HepG2 (cell line): ENCODE measurements at regions not wholly inside any gene's neighbourhood (a gene's known extent, or its start where the extent isn't known, plus 50 kb on each side); places are given as distances from the start of the nearest gene placed in this dataset.

Source experiments
- ATAC-seq: fragments of 200-7000 bp; cut with Tn5 transposase; 3 replicates; pipeline ENCODE4 v1.9.1; 2020; ENCODE audit warnings: mild to moderate bottlenecking, moderate library complexity
- BruUV-seq: library from RNA; stranded (reverse); fragments of 400-500 nt; replicated peaks from 2 replicates; lab custom pipeline; 2021; lab: Mats Ljungman, UMichigan
- CTCF ChIA-PET: fragments of 300-600 bp; formaldehyde crosslinking; extraction: SDS; loops from one replicate; lab custom pipeline; 2021; ENCODE audit warnings: low total read pairs, inconsistent platforms, low intra/inter-chr PET ratio; lab: Yijun Ruan, JAX
- POLR2A ChIA-PET: fragments of 350-600 bp; sonication (Branson Sonifier 250); formaldehyde crosslinking; loops from one replicate; lab custom pipeline; 2020; ENCODE audit warnings: antibody characterized with exemption, inconsistent platforms; lab: Yijun Ruan, JAX
- DNase-seq: peaks from one replicate; pipeline ENCODE4 v3.0.0-alpha.2; 2015; ENCODE audit warnings: low spot score
- FAIRE-seq: peaks from 3 replicates; lab custom pipeline; 2011; peaks lifted over from hg19 to GRCh38; lab: Jason Lieb, UNC
- H2AFZ ChIP-seq: one replicate; pipeline ENCODE4 v1.6.1; 2011; ENCODE audit warnings: low read length, inconsistent platforms
- H3K27ac ChIP-seq: fragments of 300-600 bp; 3 replicates; pipeline ENCODE4 v1.8.0; 2011; ENCODE audit warnings: mixed run types, mild to moderate bottlenecking, mixed read lengths, low read length, inconsistent platforms; ENCODE audit not compliant: insufficient read depth; ENCODE audit errors: extremely low read length
- H3K27me3 ChIP-seq, 2 experiments: fragments of 200-600 bp in 1 of 2; 2 replicates in 1 of 2; 3 replicates in 1 of 2; pipeline versions ENCODE4 v1.6.0 to v1.8.0; 2011; ENCODE audit warnings: low read length in 2 of 2, mild to moderate bottlenecking in 2 of 2, moderate library complexity in 2 of 2, inconsistent platforms in 1 of 2; ENCODE audit not compliant: insufficient read depth in 2 of 2, control insufficient read depth in 1 of 2
- H3K36me3 ChIP-seq, 2 experiments: fragments of 200-600 bp in 1 of 2; replicated peaks in 1 of 2; 2 replicates in 1 of 2; 3 replicates in 1 of 2; pipeline versions ENCODE4 v1.5.1 to v1.8.0; 2011; ENCODE audit warnings: low read length in 2 of 2, inconsistent platforms in 1 of 2; ENCODE audit not compliant: insufficient read depth in 2 of 2, control insufficient read depth in 1 of 2
- H3K4me1 ChIP-seq: 2 replicates; pipeline ENCODE4 v1.5.1; 2012; ENCODE audit warnings: low read length, inconsistent platforms; ENCODE audit not compliant: insufficient read depth
- H3K4me2 ChIP-seq: 2 replicates; pipeline ENCODE4 v1.6.0; 2011; ENCODE audit warnings: low read depth, low read length, inconsistent platforms
- H3K4me3 ChIP-seq, 3 experiments: fragments of 200-600 bp in 1 of 3; sonication (generic), shearing (Covaris generic) in 1 of 3; replicated peaks in 1 of 3; 2 replicates each; pipeline ENCODE4 v1.5.1; 2011 to 2016; ENCODE audit warnings: low read length in 3 of 3, inconsistent platforms in 2 of 3, low read depth in 2 of 3, mild to moderate bottlenecking in 2 of 3, control low read depth in 1 of 3, mixed read lengths in 1 of 3; ENCODE audit not compliant: insufficient read depth in 1 of 3
- H3K79me2 ChIP-seq: one replicate; pipeline ENCODE4 v1.6.1; 2011; ENCODE audit warnings: low read length, inconsistent platforms; ENCODE audit not compliant: insufficient read depth
- H3K9ac ChIP-seq: 2 replicates; pipeline ENCODE4 v1.6.0; 2011; ENCODE audit warnings: mild to moderate bottlenecking, low read depth, low read length, inconsistent platforms; ENCODE audit not compliant: insufficient read depth
- H3K9me3 ChIP-seq: 2 replicates; pipeline ENCODE4 v1.5.1; 2012; ENCODE audit warnings: mild to moderate bottlenecking, low read length
- H4K20me1 ChIP-seq: 2 replicates; pipeline ENCODE4 v1.6.0; 2011; ENCODE audit warnings: inconsistent platforms, mild to moderate bottlenecking, low read length, moderate library complexity; ENCODE audit not compliant: insufficient read depth
- AKAP8 ChIP-seq: sonication (generic); formaldehyde crosslinking; IDR thresholded peaks from 2 replicates; pipeline ENCODE4 v1.5.1; 2020; ENCODE audit warnings: mild to moderate bottlenecking, missing genetic modification reagents
- BCL6 ChIP-seq: IDR thresholded peaks from 2 replicates; pipeline ENCODE4 v1.6.1; 2016; ENCODE audit warnings: missing genetic modification reagents, missing compliant biosample characterization
- CEBPG ChIP-seq: IDR thresholded peaks from 2 replicates; pipeline ENCODE4 v1.6.1; 2016
- JUND ChIP-seq: sonication (generic); formaldehyde crosslinking; IDR thresholded peaks from 2 replicates; pipeline ENCODE4 v1.8.0; 2022; ENCODE audit warnings: mild to moderate bottlenecking, missing genetic modification reagents
- KAT2B ChIP-seq: fragments of 150-350 bp; IDR thresholded peaks from 2 replicates; pipeline ENCODE4 v1.6.1; 2014; ENCODE audit warnings: low read depth, low read length, borderline replicate concordance
- RBM39 ChIP-seq: fragments of 200-400 bp; formaldehyde crosslinking; IDR thresholded peaks from one replicate; pipeline ENCODE4 v1.6.1; 2018; ENCODE audit warnings: antibody characterized with exemption, mild to moderate bottlenecking, low read depth, low read length; ENCODE audit not compliant: poor library complexity, severe bottlenecking
- ZNF207 ChIP-seq: fragments of 450-650 bp; IDR thresholded peaks from 2 replicates; pipeline ENCODE4 v1.6.1; 2016; ENCODE audit warnings: antibody characterized with exemption, borderline replicate concordance
- ZNF225 ChIP-seq: sonication (generic); formaldehyde crosslinking; IDR thresholded peaks from 2 replicates; pipeline ENCODE4 v1.4.0; 2020; ENCODE audit warnings: mild to moderate bottlenecking, missing genetic modification reagents
- ZNF235 ChIP-seq: sonication (generic); formaldehyde crosslinking; IDR thresholded peaks from 2 replicates; pipeline ENCODE4 v1.8.1; 2023; ENCODE audit warnings: mild to moderate bottlenecking, missing genetic modification reagents, borderline replicate concordance
- ZNF496 ChIP-seq: sonication (generic); formaldehyde crosslinking; IDR thresholded peaks from 2 replicates; pipeline ENCODE4 v1.8.1; 2023; ENCODE audit warnings: mild to moderate bottlenecking, moderate library complexity, missing genetic modification reagents; ENCODE audit not compliant: insufficient replicate concordance
- ZNF569 ChIP-seq: sonication (generic); formaldehyde crosslinking; IDR thresholded peaks from 2 replicates; pipeline ENCODE4 v1.5.0; 2020; ENCODE audit warnings: mild to moderate bottlenecking, missing genetic modification reagents, moderate library complexity, borderline replicate concordance
- ZNF781 ChIP-seq: sonication (generic); formaldehyde crosslinking; IDR thresholded peaks from 2 replicates; pipeline ENCODE4 v1.5.1; 2020; ENCODE audit warnings: borderline replicate concordance, mild to moderate bottlenecking, missing genetic modification reagents; ENCODE audit errors: not compliant biosample characterization
- WGBS: methylation state at CpG from one replicate; pipeline ENCODE4 v1.1.6; 2017; ENCODE audit warnings: low lambda C conversion rate; 5-methylcytosine and 5-hydroxymethylcytosine counted together
- in situ Hi-C: cut with HindIII; loops from 2 replicates; pipeline ENCODE4 v1.10.0; 2017; ENCODE audit warnings: low pct_unique_long_range_greater_than_20kb; ENCODE audit not compliant: extremely low pct_ligation_motif_present
- intact Hi-C: fragments of 100-400 bp; cut with micrococcal nuclease; formaldehyde crosslinking; loops from one replicate; pipeline ENCODE4 v1.10.0; 2022; ENCODE audit not compliant: unreplicated experiment
- TF ChIP-seq, protein P1 (sequence below): sonication (generic); formaldehyde crosslinking; IDR thresholded peaks from 2 replicates; pipeline ENCODE4 v1.4.0; 2020; ENCODE audit warnings: mild to moderate bottlenecking, missing genetic modification reagents
- TF ChIP-seq, protein P2 (sequence below): sonication (generic); formaldehyde crosslinking; IDR thresholded peaks from 2 replicates; pipeline ENCODE4 v1.5.1; 2020; ENCODE audit warnings: mild to moderate bottlenecking, missing genetic modification reagents, moderate library complexity
- TF ChIP-seq, protein P3 (sequence below): sonication (generic); formaldehyde crosslinking; IDR thresholded peaks from 2 replicates; pipeline ENCODE4 v1.4.0; 2020; ENCODE audit warnings: missing genetic modification reagents, mild to moderate bottlenecking, borderline replicate concordance

DNA sequence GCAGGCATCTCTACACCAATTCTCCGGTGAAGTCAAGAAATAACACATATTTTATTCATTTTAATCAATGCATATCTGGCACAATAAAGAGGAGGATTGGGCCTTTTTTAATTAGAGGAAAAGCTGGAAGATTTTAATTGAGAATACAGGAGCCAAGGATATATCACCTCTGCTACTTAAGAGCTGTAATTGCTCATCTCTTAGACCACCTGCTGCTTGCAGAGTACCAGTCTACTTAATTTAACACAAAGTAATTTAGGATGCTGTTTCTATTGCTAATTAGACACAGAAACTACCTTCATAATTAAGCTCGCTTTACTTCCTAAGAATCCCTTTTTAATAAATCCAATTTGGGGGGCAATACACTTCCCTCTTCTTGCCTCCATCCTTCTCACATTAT, 326.9 kb downstream of the TENT4A start (continued):
- TF ChIP-seq, protein P1, sequence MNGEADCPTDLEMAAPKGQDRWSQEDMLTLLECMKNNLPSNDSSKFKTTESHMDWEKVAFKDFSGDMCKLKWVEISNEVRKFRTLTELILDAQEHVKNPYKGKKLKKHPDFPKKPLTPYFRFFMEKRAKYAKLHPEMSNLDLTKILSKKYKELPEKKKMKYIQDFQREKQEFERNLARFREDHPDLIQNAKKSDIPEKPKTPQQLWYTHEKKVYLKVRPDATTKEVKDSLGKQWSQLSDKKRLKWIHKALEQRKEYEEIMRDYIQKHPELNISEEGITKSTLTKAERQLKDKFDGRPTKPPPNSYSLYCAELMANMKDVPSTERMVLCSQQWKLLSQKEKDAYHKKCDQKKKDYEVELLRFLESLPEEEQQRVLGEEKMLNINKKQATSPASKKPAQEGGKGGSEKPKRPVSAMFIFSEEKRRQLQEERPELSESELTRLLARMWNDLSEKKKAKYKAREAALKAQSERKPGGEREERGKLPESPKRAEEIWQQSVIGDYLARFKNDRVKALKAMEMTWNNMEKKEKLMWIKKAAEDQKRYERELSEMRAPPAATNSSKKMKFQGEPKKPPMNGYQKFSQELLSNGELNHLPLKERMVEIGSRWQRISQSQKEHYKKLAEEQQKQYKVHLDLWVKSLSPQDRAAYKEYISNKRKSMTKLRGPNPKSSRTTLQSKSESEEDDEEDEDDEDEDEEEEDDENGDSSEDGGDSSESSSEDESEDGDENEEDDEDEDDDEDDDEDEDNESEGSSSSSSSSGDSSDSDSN (CRISPR knock-in tag): no peak
- TF ChIP-seq ZNF207: no peak

DNA sequence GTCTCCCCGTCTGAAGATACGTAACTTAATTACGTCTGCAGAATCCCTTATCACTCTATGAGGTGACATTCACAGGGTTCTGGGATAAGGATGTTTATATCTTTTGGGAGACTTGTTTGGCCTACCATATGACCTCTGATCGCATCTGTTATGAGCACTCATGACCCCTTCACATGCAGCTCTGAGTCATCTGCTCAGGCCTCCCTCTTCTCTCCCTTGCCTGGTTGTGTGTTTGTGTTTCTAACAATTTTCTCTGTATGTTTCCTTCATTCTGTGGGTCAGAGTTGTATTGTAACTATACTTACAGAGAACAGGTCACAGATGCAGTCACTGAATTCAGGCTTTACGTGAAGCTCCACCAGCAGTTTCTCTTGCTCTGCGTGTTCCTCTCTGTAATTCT, 330.6 kb downstream of the TENT4A start:
- no peak overlapping the region for H2AFZ ChIP-seq
- H3K4me3 ChIP-seq: no peak overlapping the region
- no peak overlapping the region for H3K9ac ChIP-seq
- FAIRE-seq (no peak), ATAC-seq (no peak), DNase-seq (no peak)
- no peaks in the 10 kb centered on the region for H3K79me2 ChIP-seq
- no peaks in the 10 kb centered on the region for H3K36me3 ChIP-seq
- BruUV-seq: no TSS peak
- no peak overlapping the region for H3K27ac ChIP-seq
- POLR2A ChIA-PET: no interaction called here
- no peaks in the 10 kb centered on the region; a peak in 2 of 5 replicates for H3K27me3 ChIP-seq
- no peaks in the 10 kb centered on the region for H4K20me1 ChIP-seq
- CTCF ChIA-PET: no interaction called here
- no peak overlapping the region for H3K4me2 ChIP-seq
- no peaks in the 10 kb centered on the region for H3K4me1 ChIP-seq
- 58% methylated on average over 6 of the region's 6 CpGs for WGBS
- intact Hi-C loops (no loop called here), in situ Hi-C loops (no loop called here)
- no peaks in the 10 kb centered on the region for H3K9me3 ChIP-seq
- TF ChIP-seq ZNF569 (CRISPR knock-in tag): no peak
- no peak for TF ChIP-seq ZNF225 (CRISPR knock-in tag)
- no peak for TF ChIP-seq ZNF781 (CRISPR knock-in tag)
- TF ChIP-seq, protein P2, sequence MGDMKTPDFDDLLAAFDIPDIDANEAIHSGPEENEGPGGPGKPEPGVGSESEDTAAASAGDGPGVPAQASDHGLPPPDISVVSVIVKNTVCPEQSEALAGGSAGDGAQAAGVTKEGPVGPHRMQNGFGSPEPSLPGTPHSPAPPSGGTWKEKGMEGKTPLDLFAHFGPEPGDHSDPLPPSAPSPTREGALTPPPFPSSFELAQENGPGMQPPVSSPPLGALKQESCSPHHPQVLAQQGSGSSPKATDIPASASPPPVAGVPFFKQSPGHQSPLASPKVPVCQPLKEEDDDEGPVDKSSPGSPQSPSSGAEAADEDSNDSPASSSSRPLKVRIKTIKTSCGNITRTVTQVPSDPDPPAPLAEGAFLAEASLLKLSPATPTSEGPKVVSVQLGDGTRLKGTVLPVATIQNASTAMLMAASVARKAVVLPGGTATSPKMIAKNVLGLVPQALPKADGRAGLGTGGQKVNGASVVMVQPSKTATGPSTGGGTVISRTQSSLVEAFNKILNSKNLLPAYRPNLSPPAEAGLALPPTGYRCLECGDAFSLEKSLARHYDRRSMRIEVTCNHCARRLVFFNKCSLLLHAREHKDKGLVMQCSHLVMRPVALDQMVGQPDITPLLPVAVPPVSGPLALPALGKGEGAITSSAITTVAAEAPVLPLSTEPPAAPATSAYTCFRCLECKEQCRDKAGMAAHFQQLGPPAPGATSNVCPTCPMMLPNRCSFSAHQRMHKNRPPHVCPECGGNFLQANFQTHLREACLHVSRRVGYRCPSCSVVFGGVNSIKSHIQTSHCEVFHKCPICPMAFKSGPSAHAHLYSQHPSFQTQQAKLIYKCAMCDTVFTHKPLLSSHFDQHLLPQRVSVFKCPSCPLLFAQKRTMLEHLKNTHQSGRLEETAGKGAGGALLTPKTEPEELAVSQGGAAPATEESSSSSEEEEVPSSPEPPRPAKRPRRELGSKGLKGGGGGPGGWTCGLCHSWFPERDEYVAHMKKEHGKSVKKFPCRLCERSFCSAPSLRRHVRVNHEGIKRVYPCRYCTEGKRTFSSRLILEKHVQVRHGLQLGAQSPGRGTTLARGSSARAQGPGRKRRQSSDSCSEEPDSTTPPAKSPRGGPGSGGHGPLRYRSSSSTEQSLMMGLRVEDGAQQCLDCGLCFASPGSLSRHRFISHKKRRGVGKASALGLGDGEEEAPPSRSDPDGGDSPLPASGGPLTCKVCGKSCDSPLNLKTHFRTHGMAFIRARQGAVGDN: no peak
- TF ChIP-seq CEBPG (CRISPR knock-in tag): no peak
- TF ChIP-seq, protein P3, sequence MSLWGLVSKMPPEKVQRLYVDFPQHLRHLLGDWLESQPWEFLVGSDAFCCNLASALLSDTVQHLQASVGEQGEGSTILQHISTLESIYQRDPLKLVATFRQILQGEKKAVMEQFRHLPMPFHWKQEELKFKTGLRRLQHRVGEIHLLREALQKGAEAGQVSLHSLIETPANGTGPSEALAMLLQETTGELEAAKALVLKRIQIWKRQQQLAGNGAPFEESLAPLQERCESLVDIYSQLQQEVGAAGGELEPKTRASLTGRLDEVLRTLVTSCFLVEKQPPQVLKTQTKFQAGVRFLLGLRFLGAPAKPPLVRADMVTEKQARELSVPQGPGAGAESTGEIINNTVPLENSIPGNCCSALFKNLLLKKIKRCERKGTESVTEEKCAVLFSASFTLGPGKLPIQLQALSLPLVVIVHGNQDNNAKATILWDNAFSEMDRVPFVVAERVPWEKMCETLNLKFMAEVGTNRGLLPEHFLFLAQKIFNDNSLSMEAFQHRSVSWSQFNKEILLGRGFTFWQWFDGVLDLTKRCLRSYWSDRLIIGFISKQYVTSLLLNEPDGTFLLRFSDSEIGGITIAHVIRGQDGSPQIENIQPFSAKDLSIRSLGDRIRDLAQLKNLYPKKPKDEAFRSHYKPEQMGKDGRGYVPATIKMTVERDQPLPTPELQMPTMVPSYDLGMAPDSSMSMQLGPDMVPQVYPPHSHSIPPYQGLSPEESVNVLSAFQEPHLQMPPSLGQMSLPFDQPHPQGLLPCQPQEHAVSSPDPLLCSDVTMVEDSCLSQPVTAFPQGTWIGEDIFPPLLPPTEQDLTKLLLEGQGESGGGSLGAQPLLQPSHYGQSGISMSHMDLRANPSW (CRISPR knock-in tag): no peak
- no peak for TF ChIP-seq JUND
- TF ChIP-seq AKAP8 (CRISPR knock-in tag): no peak
- TF ChIP-seq ZNF496 (CRISPR knock-in tag): no peak
- TF ChIP-seq KAT2B: no peak
- TF ChIP-seq BCL6 (CRISPR knock-in tag): no peak
- no peak for TF ChIP-seq RBM39
- no peak for TF ChIP-seq ZNF235 (CRISPR knock-in tag)
